ENCODE measurements at regions not wholly inside any gene's neighbourhood (a gene's known extent, or its start where the extent isn't known, plus 50 kb on each side); places are given as distances from the start of the nearest gene placed in this dataset.

DNA sequence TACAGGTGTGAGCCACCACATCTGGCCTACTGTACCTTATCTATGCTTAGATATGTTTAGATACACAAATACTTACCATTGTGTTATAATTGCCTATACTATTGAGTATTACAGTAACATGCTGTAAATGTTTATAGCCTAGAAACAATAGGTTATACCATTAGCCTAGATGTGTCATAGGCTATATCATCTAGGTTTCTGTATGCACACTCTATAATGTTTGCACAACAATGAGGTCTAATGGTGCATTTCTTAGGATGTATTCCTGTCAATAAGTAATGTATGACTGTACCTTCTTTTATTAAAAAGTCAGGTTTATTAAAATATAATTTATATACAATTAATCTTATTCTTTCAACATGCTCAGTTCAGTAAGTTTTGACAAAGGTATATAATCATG is 683.1 kb downstream of the LRRC70 start:
- Histone ChIP-seq H3K27ac (no peak overlapping the region), H3K4me1 (no peaks in the 10 kb centered on the region), H3K27me3 (no peaks in the 10 kb centered on the region), H3K9me3 (no peaks in the 10 kb centered on the region), H3K36me3 (replicated peaks in 1 of 2; ENCODE audit: insufficient read depth in 1 of 2, low read depth in 2 of 2) (no peaks in the 10 kb centered on the region), H3K4me3 (no peak overlapping the region)
- intact Hi-C loops (cut with DNase I): no loop called here
- TF ChIP-seq, protein P1, sequence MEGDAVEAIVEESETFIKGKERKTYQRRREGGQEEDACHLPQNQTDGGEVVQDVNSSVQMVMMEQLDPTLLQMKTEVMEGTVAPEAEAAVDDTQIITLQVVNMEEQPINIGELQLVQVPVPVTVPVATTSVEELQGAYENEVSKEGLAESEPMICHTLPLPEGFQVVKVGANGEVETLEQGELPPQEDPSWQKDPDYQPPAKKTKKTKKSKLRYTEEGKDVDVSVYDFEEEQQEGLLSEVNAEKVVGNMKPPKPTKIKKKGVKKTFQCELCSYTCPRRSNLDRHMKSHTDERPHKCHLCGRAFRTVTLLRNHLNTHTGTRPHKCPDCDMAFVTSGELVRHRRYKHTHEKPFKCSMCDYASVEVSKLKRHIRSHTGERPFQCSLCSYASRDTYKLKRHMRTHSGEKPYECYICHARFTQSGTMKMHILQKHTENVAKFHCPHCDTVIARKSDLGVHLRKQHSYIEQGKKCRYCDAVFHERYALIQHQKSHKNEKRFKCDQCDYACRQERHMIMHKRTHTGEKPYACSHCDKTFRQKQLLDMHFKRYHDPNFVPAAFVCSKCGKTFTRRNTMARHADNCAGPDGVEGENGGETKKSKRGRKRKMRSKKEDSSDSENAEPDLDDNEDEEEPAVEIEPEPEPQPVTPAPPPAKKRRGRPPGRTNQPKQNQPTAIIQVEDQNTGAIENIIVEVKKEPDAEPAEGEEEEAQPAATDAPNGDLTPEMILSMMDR (IDR thresholded peaks at IDR 0.05): no peak
- TF ChIP-seq POLR2A (IDR thresholded peaks at IDR 0.05): no peak
- no peak for DNase-seq
- no peak for ATAC-seq

DNA sequence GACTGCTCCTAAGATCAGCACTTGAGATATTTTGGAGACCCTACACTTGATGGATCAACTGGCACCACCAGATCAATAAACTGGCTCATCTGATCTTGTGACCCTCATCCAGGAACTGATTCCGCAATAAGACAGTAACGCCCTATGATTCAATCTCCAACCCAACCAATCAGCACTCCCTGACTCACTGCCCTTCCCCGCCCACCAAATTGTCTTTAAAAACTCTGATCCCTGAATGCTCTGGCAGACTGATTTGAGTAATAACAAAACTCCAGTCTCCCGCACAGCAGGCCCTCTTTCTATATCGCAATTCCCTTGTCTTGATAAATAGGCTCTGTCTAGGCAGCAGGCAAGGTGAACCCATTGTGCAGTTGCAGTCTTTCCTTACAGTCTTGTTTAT is 677.0 kb downstream of the LRRC70 start:
- H3K36me3 ChIP-seq (replicated peaks in 1 of 2; ENCODE audit: insufficient read depth in 1 of 2, low read depth in 2 of 2): no peaks in the 10 kb centered on the region
- no peaks in the 10 kb centered on the region for H3K27me3 ChIP-seq
- no peak for ATAC-seq

DNA sequence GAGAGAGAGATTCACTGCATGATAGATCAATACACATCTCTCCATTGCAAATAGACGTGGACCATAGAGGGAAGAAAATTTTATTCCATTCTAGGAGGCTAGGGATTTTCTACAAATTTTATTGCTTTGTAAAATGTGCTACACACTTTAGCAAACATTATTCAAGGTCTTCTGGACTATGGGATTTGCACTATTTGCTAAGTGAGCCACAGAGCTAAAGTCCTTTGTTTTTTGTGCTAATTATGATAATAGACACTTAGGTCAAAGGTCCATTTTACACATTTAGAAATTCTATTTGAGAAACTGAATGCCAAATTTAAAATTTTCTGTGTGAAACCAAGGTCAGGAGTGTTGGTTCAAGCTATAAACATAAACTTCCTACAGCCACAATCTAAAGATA is 672.3 kb downstream of the LRRC70 start:
- no peaks in the 10 kb centered on the region for H3K27me3 ChIP-seq
- H3K27ac ChIP-seq: no peak overlapping the region
- ATAC-seq: no peak
- DNase-seq: no peak
- H3K36me3 ChIP-seq (replicated peaks in 1 of 2; ENCODE audit: insufficient read depth in 1 of 2, low read depth in 2 of 2): no peaks in the 10 kb centered on the region
- H3K4me3 ChIP-seq: no peak overlapping the region
- intact Hi-C loops (cut with DNase I): no loop called here
- no peaks in the 10 kb centered on the region for H3K4me1 ChIP-seq
- TF ChIP-seq, protein P1 (IDR thresholded peaks at IDR 0.05): no peak
- TF ChIP-seq POLR2A (IDR thresholded peaks at IDR 0.05): no peak
- WGBS, 2 donors: 22 to 30% methylated on average over 1 of the region's 1 CpG
- H3K9me3 ChIP-seq: no peaks in the 10 kb centered on the region

More for the DNA sequence above, 677.0 kb downstream of the LRRC70 start:
- intact Hi-C loops (cut with DNase I): no loop called here
- TF ChIP-seq, protein P1 (IDR thresholded peaks at IDR 0.05): no peak
- no peak for TF ChIP-seq POLR2A (IDR thresholded peaks at IDR 0.05)
- no peak for DNase-seq
- Histone ChIP-seq H3K4me3 (no peak overlapping the region), H3K4me1 (no peaks in the 10 kb centered on the region), H3K27ac (no peak overlapping the region), H3K9me3 (no peaks in the 10 kb centered on the region)
- 74 to 79% methylated on average over 5 of the region's 5 CpGs for WGBS, 2 donors

DNA sequence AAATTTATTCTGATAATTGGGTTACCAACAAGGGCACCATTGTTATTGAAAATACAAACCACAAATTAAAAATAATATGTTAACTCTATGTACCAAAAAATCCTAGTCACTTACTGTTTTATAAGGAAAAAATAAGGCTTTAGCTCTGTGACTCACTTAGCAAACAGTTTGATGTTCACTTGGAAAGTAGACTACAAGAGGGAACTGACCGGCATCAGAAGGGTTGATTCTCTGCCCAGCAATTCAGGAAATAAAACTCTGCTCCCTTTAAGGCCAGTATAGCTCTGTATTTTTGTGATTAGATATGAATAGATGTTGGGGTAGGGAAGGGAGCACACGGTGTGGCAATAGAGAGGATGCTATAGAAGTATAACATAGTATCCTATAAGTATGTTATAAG is 671.3 kb downstream of the LRRC70 start:
- H3K36me3 ChIP-seq (replicated peaks in 1 of 2; ENCODE audit: insufficient read depth in 1 of 2, low read depth in 2 of 2): no peaks in the 10 kb centered on the region
- no peak for DNase-seq
- no peak for ATAC-seq
- H3K4me1 ChIP-seq: no peaks in the 10 kb centered on the region
- H3K27me3 ChIP-seq: no peaks in the 10 kb centered on the region
- no peak overlapping the region for H3K27ac ChIP-seq
- intact Hi-C loops (cut with DNase I): no loop called here
- WGBS, 2 donors: 76 to 84% methylated on average over 2 of the region's 2 CpGs
- no peak overlapping the region for H3K4me3 ChIP-seq
- no peak for TF ChIP-seq POLR2A (IDR thresholded peaks at IDR 0.05)
- TF ChIP-seq, protein P1 (IDR thresholded peaks at IDR 0.05): no peak
- H3K9me3 ChIP-seq: no peaks in the 10 kb centered on the region

DNA sequence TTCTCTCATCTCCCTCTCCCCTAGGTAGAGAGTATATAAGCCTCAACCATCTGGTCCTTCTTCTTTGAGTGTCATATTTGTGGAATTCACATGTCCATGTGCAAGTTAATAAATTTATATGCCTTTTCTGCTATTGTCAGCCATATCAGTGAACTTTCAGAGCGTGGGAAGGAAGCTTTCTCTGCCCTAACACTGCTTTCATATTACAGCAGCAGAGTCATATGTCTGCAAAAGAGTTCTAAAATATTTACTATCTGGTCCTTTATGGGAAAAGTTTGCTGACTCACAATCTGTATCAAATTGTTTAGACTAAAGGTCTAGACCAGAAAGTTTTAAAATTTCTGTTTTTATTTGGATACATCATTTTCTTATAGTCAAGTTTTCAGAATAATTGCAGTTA is 669.0 kb downstream of the LRRC70 start:
- Histone ChIP-seq H3K9me3 (no peaks in the 10 kb centered on the region), H3K27me3 (no peaks in the 10 kb centered on the region), H3K4me1 (no peaks in the 10 kb centered on the region), H3K4me3 (no peak overlapping the region), H3K27ac (no peak overlapping the region), H3K36me3 (replicated peaks in 1 of 2; ENCODE audit: insufficient read depth in 1 of 2, low read depth in 2 of 2) (no peaks in the 10 kb centered on the region)
- TF ChIP-seq, protein P1 (IDR thresholded peaks at IDR 0.05): no peak
- TF ChIP-seq POLR2A (IDR thresholded peaks at IDR 0.05): no peak
- no peak for ATAC-seq
- DNase-seq: no peak
- intact Hi-C loops (cut with DNase I): no loop called here
- WGBS, 2 donors: 38 to 50% methylated on average over 1 of the region's 1 CpG
